SK-N-SH (cell line): ENCODE measurements at regions not wholly inside any gene's neighbourhood (a gene's known extent, or its start where the extent isn't known, plus 50 kb on each side); places are given as distances from the start of the nearest gene placed in this dataset.

Experiments used
- CTCF ChIA-PET: fragments of 300-600, 350-600 bp; formaldehyde crosslinking; extraction: SDS; loops from one replicate; lab custom pipeline; 2021; lab: Yijun Ruan, JAX
- POLR2A ChIA-PET: fragments of 350-600 bp; sonication (Branson Sonifier 250); formaldehyde crosslinking; extraction: SDS; loops from one replicate; lab custom pipeline; 2020; ENCODE audit warnings: antibody characterized with exemption, inconsistent platforms; lab: Yijun Ruan, JAX
- DNase-seq: peaks from one replicate; pipeline ENCODE4 v3.0.0; 2012
- H2AFZ ChIP-seq: fragments of 200-600 bp; sonication (generic); 2 replicates; pipeline ENCODE4 v1.8.1; 2016; ENCODE audit warnings: antibody characterized with exemption, mild to moderate bottlenecking, low read depth
- H3F3A ChIP-seq: fragments of 200-600 bp; sonication (generic); replicated peaks from 2 replicates; pipeline ENCODE3; 2016; ENCODE audit warnings: antibody characterized with exemption, mild to moderate bottlenecking; ENCODE audit not compliant: insufficient read depth
- H3K27ac ChIP-seq, 2 experiments: fragments of 200-500 bp in 1 of 2; fragments of 200-600 bp in 1 of 2; sonication (Bioruptor generic) in 1 of 2; sonication (generic), shearing (Covaris generic) in 1 of 2; 2 replicates each; pipeline versions ENCODE4 v1.5.1 to v1.6.1; 2014 to 2016; ENCODE audit warnings: low read depth in 2 of 2, inconsistent platforms in 1 of 2, low read length in 1 of 2, mild to moderate bottlenecking in 1 of 2, mixed read lengths in 1 of 2
- H3K27me3 ChIP-seq: fragments of 200-600 bp; sonication (generic), shearing (Covaris generic); 2 replicates; pipeline ENCODE4 v1.6.1; 2016; ENCODE audit warnings: mixed run types; ENCODE audit not compliant: insufficient read depth
- H3K36me3 ChIP-seq, 2 experiments: fragments of 200-500 bp in 1 of 2; fragments of 200-600 bp in 1 of 2; sonication (Bioruptor generic) in 1 of 2; sonication (generic) in 1 of 2; replicated peaks in 1 of 2; 2 replicates each; pipeline versions ENCODE3 to v1.5.1; 2014 to 2016; ENCODE audit warnings: low read length in 1 of 2, mild to moderate bottlenecking in 1 of 2; ENCODE audit not compliant: insufficient read depth in 2 of 2, control insufficient read depth in 1 of 2
- H3K4me1 ChIP-seq, 2 experiments: fragments of 200-500 bp in 1 of 2; fragments of 200-600 bp in 1 of 2; sonication (Bioruptor generic) in 1 of 2; sonication (generic), shearing (Covaris generic) in 1 of 2; 2 replicates each; pipeline versions ENCODE4 v1.5.1 to v1.6.1; 2014 to 2016; ENCODE audit warnings: low read depth in 1 of 2, low read length in 1 of 2, mixed run types in 1 of 2; ENCODE audit not compliant: insufficient read depth in 2 of 2, control insufficient read depth in 1 of 2
- H3K4me2 ChIP-seq: fragments of 200-600 bp; sonication (generic), shearing (Covaris generic); 2 replicates; pipeline ENCODE4 v1.6.1; 2017; ENCODE audit warnings: mixed run types
- H3K4me3 ChIP-seq, 2 experiments: fragments of 200-500 bp in 1 of 2; fragments of 200-600 bp in 1 of 2; sonication (Bioruptor generic) in 1 of 2; sonication (generic), shearing (Covaris generic) in 1 of 2; 2 replicates each; pipeline versions ENCODE4 v1.5.1 to v1.8.1; 2014 to 2016; ENCODE audit warnings: low read depth in 2 of 2, inconsistent platforms in 1 of 2, low read length in 1 of 2, mild to moderate bottlenecking in 1 of 2, mixed read lengths in 1 of 2, moderate library complexity in 1 of 2
- H3K79me2 ChIP-seq: fragments of 200-600 bp; sonication (generic); 2 replicates; pipeline ENCODE4 v1.8.1; 2017; ENCODE audit warnings: mild to moderate bottlenecking; ENCODE audit not compliant: insufficient read depth
- H3K9ac ChIP-seq: fragments of 200-600 bp; sonication (generic); 2 replicates; pipeline ENCODE4 v1.6.1; 2017; ENCODE audit warnings: mixed run types
- H3K9me2 ChIP-seq: fragments of 200-600 bp; sonication (generic); 2 replicates; pipeline ENCODE4 v1.6.1; 2017; ENCODE audit warnings: mixed run types
- H3K9me3 ChIP-seq: fragments of 200-600 bp; sonication (generic); 2 replicates; pipeline ENCODE4 v1.6.1; 2017; ENCODE audit warnings: mixed run types, mild to moderate bottlenecking, moderate library complexity
- H4K20me1 ChIP-seq: fragments of 200-600 bp; sonication (generic); 2 replicates; pipeline ENCODE4 v1.6.1; 2017; ENCODE audit warnings: mild to moderate bottlenecking, mixed run types; ENCODE audit not compliant: insufficient read depth
- ELF1 ChIP-seq: IDR thresholded peaks from 2 replicates; pipeline ENCODE4 v1.4.0; 2012
- FOSL2 ChIP-seq: IDR thresholded peaks from 2 replicates; pipeline ENCODE4 v1.4.0; 2012; ENCODE audit warnings: low read depth, mild to moderate bottlenecking, moderate library complexity, borderline replicate concordance
- GATA2 ChIP-seq: sonication (generic); formaldehyde crosslinking; IDR thresholded peaks from 2 replicates; pipeline ENCODE4 v1.5.0; 2020; ENCODE audit warnings: mild to moderate bottlenecking, missing genetic modification reagents
- JUND ChIP-seq: IDR thresholded peaks from 2 replicates; pipeline ENCODE4 v1.4.0; 2012
- MEF2A ChIP-seq: IDR thresholded peaks from 2 replicates; pipeline ENCODE4 v1.4.0; 2012; ENCODE audit warnings: low read depth, borderline replicate concordance
- MXI1 ChIP-seq: IDR thresholded peaks from 2 replicates; pipeline ENCODE4 v1.6.1; 2012; ENCODE audit warnings: mild to moderate bottlenecking, low read depth, low read length, improper control_type of control experiment
- NRF1 ChIP-seq: IDR thresholded peaks from 2 replicates; pipeline ENCODE4 v1.6.1; 2012; ENCODE audit warnings: low read depth, mild to moderate bottlenecking, low read length
- RAD21 ChIP-seq: IDR thresholded peaks from 2 replicates; pipeline ENCODE4 v1.6.1; 2012; ENCODE audit warnings: mild to moderate bottlenecking, low read length
- RCOR1 ChIP-seq: fragments of 150-350 bp; IDR thresholded peaks from 2 replicates; pipeline ENCODE4 v1.6.1; 2017; ENCODE audit warnings: antibody characterized with exemption, low read length
- RXRA ChIP-seq: IDR thresholded peaks from 2 replicates; pipeline ENCODE4 v1.4.0; 2012; ENCODE audit warnings: low read depth, mild to moderate bottlenecking, borderline replicate concordance
- SIN3A ChIP-seq: IDR thresholded peaks from 2 replicates; pipeline ENCODE4 v1.6.1; 2012; ENCODE audit warnings: low read depth, mild to moderate bottlenecking, low read length, moderate library complexity, borderline replicate concordance
- SMC3 ChIP-seq: IDR thresholded peaks from 2 replicates; pipeline ENCODE4 v1.6.1; 2012; ENCODE audit warnings: low read depth, low read length, improper control_type of control experiment
- TAF1 ChIP-seq: IDR thresholded peaks from 2 replicates; pipeline ENCODE4 v1.6.1; 2012; ENCODE audit warnings: low read depth, mild to moderate bottlenecking, low read length, moderate library complexity, borderline replicate concordance
- TCF12 ChIP-seq: IDR thresholded peaks from 2 replicates; pipeline ENCODE4 v1.4.0; 2012
- TEAD4 ChIP-seq: IDR thresholded peaks from 2 replicates; pipeline ENCODE4 v1.4.0; 2012; ENCODE audit warnings: mild to moderate bottlenecking, borderline replicate concordance; ENCODE audit not compliant: insufficient read depth
- USF2 ChIP-seq: fragments of 150-350 bp; IDR thresholded peaks from 2 replicates; pipeline ENCODE4 v1.6.1; 2017; ENCODE audit warnings: antibody characterized with exemption, low read length, low read depth, borderline replicate concordance
- YY1 ChIP-seq: IDR thresholded peaks from 2 replicates; pipeline ENCODE4 v1.4.0; 2012; ENCODE audit warnings: low read depth, mild to moderate bottlenecking
- ZBTB33 ChIP-seq: IDR thresholded peaks from 2 replicates; pipeline ENCODE4 v1.4.0; 2012; ENCODE audit warnings: low read depth, borderline replicate concordance
- WGBS: methylation state at CpG from one replicate; pipeline ENCODE4 v1.1.6; 2017; ENCODE audit warnings: low lambda C conversion rate; 5-methylcytosine and 5-hydroxymethylcytosine counted together

GRCh38 chr2:66875941-66876462 is 441.1 kb downstream of the MEIS1 start:
- Histone ChIP-seq H3K9me3 (no peaks in the 10 kb centered on the region), H3K27ac (no peak overlapping the region), H3K9ac (no peak overlapping the region), H3K9me2 (no peaks in the 10 kb centered on the region), H3K4me3 (no peak overlapping the region), H3K79me2 (no peaks in the 10 kb centered on the region), H3K27me3 (no peaks in the 10 kb centered on the region), H3K4me2 (no peak overlapping the region), H3K36me3 (no peaks in the 10 kb centered on the region), H2AFZ (no peak overlapping the region), H3K4me1 (peaks cover 3 to 38% of the 10 kb centered on the region in 2 experiments; a peak in 3 of 4 replicates), H4K20me1 (no peaks in the 10 kb centered on the region), H3F3A (no peaks in the 10 kb centered on the region)
- 62% methylated on average over 2 of the region's 2 CpGs for WGBS
- POLR2A ChIA-PET = no interaction called here
- no peak for DNase-seq
- TF ChIP-seq SMC3 = no peak
- TF ChIP-seq RXRA = no peak
- TF ChIP-seq JUND = no peak
- TF ChIP-seq GATA2 = no peak
- no peak for TF ChIP-seq ZBTB33
- no peak for TF ChIP-seq TCF12
- no peak for TF ChIP-seq ELF1
- TF ChIP-seq MXI1 = no peak
- no peak for TF ChIP-seq YY1
- no peak for TF ChIP-seq FOSL2
- TF ChIP-seq USF2 = no peak
- TF ChIP-seq NRF1 = no peak
- TF ChIP-seq TEAD4 = no peak
- no peak for TF ChIP-seq TAF1
- no peak for TF ChIP-seq MEF2A
- no peak for TF ChIP-seq RAD21
- no peak for TF ChIP-seq RCOR1
- CTCF ChIA-PET = interaction anchor here (0.6 kb wide), 1 partner anchor 15 kb away, joined by 4 read pairs; no protein-coding TSS in a partner anchor

GRCh38 chr2:66885775-66886383 is 451.0 kb downstream of the MEIS1 start:
- no peaks in the 10 kb centered on the region for H3K9me2 ChIP-seq
- WGBS = 70% methylated on average over 2 of the region's 2 CpGs
- no peak overlapping the region for H2AFZ ChIP-seq
- no peak overlapping the region for H3K27ac ChIP-seq
- no peak overlapping the region for H3K4me3 ChIP-seq
- TF ChIP-seq SIN3A = no peak
- no peak overlapping the region for H3K4me2 ChIP-seq
- peaks cover 2 to 9% of the 10 kb centered on the region in 2 experiments; a peak in 3 of 4 replicates for H3K4me1 ChIP-seq
- CTCF ChIA-PET = no interaction called here
- no peaks in the 10 kb centered on the region for H3K9me3 ChIP-seq
- H4K20me1 ChIP-seq = no peaks in the 10 kb centered on the region
- H3F3A ChIP-seq = peaks cover 11% of the 10 kb centered on the region
- no peak overlapping the region for H3K9ac ChIP-seq
- H3K36me3 ChIP-seq = peaks cover 0 to 5% of the 10 kb centered on the region in 2 experiments
- POLR2A ChIA-PET = no interaction called here
- DNase-seq = no peak
- H3K79me2 ChIP-seq = no peaks in the 10 kb centered on the region
- no peaks in the 10 kb centered on the region for H3K27me3 ChIP-seq
